Right lobe of liver (tissue), 4 donors: ENCODE measurements at regions not wholly inside any gene's neighbourhood (a gene's known extent, or its start where the extent isn't known, plus 50 kb on each side); places are given as distances from the start of the nearest gene placed in this dataset.
"Not testable (repeated sequence)": the region's sequence is repeated elsewhere in the genome, so short reads cannot be mapped to it uniquely, and the experiment has no call there.

Experiments used
- CTCF ChIP-seq, 4 donors: fragments of 200-600 bp in 3 of 4; fragments of 450-650 bp in 1 of 4; IDR thresholded peaks; one replicate each; pipeline versions ENCODE4 v1.5.1 to v1.8.0; 2016 to 2022; ENCODE audit warnings: antibody characterized with exemption in 4 of 4, mild to moderate bottlenecking in 2 of 4
- POLR2A ChIP-seq: fragments of 450-650 bp; IDR thresholded peaks from one replicate; pipeline ENCODE4 v1.6.1; 2017; ENCODE audit warnings: antibody characterized with exemption, mild to moderate bottlenecking
- donor health status: DM: no; HTN: no; CAD: no.
- donor health status: DM: no; HTN: no; CAD: no.
- donor health status: DM: no; HTN: yes; CAD: no.

- not testable (repeated sequence) for TF ChIP-seq CTCF (IDR thresholded peaks at IDR 0.05); POLR2A
These were observed 1324.0 kb downstream of the XPNPEP1 start for GRCh38 chr10:108599317-108599716.
